SK-N-SH treated with all-trans-retinoic acid at 6 μM for 48 hours (cell line): ENCODE measurements at regions not wholly inside any gene's neighbourhood (a gene's known extent, or its start where the extent isn't known, plus 50 kb on each side); places are given as distances from the start of the nearest gene placed in this dataset.

Experiments
- ARNTL ChIP-seq: fragments of 450-650 bp; formaldehyde crosslinking; IDR thresholded peaks from 2 replicates; pipeline ENCODE4 v1.5.0; 2020; ENCODE audit warnings: low read depth, mild to moderate bottlenecking, moderate library complexity, borderline replicate concordance
- CREB5 ChIP-seq: fragments of 250-450 bp; sonication (Bioruptor Pico); IDR thresholded peaks from 2 replicates; pipeline ENCODE4 v1.5.1; 2020; ENCODE audit warnings: low read depth, mild to moderate bottlenecking, moderate library complexity
- GLIS3 ChIP-seq: fragments of 250-450 bp; sonication (Bioruptor Pico); IDR thresholded peaks from 2 replicates; pipeline ENCODE4 v1.5.0; 2020; ENCODE audit warnings: mild to moderate bottlenecking, moderate library complexity
- POU6F1 ChIP-seq: fragments of 250-450 bp; sonication (Bioruptor Pico); IDR thresholded peaks from 2 replicates; pipeline ENCODE4 v1.8.0; 2021; ENCODE audit warnings: low read depth, mild to moderate bottlenecking, moderate library complexity, borderline replicate concordance
- RARB ChIP-seq: fragments of 250-450 bp; sonication (Bioruptor Pico); IDR thresholded peaks from 2 replicates; pipeline ENCODE4 v1.8.0; 2021; ENCODE audit warnings: mild to moderate bottlenecking, moderate library complexity
- TOX ChIP-seq: fragments of 250-450 bp; sonication (Bioruptor Pico); IDR thresholded peaks from 2 replicates; pipeline ENCODE4 v1.8.0; 2021; ENCODE audit warnings: mild to moderate bottlenecking, moderate library complexity, borderline replicate concordance
- TSHZ2 ChIP-seq: fragments of 250-450 bp; sonication (Bioruptor Pico); IDR thresholded peaks from 2 replicates; pipeline ENCODE4 v1.5.0; 2020; ENCODE audit warnings: mild to moderate bottlenecking, moderate library complexity
- ZFP3 ChIP-seq: fragments of 250-450 bp; sonication (Bioruptor Pico); IDR thresholded peaks from 2 replicates; pipeline ENCODE4 v1.5.0; 2020; ENCODE audit warnings: mild to moderate bottlenecking, moderate library complexity
- ZFP30 ChIP-seq: fragments of 450-650 bp; formaldehyde crosslinking; IDR thresholded peaks from 2 replicates; pipeline ENCODE4 v1.5.0; 2022; ENCODE audit warnings: mild to moderate bottlenecking, moderate library complexity
- TF ChIP-seq, protein P1 (sequence below): fragments of 250-450 bp; sonication (Bioruptor Pico); IDR thresholded peaks from 2 replicates; pipeline ENCODE4 v1.5.1; 2021; ENCODE audit warnings: mild to moderate bottlenecking, moderate library complexity

GRCh38 chr10:118181021-118181420 is 134.3 kb upstream of the RAB11FIP2 start:
- TF ChIP-seq ZFP30 (CRISPR knock-in tag), result no peak
- TF ChIP-seq TSHZ2 (CRISPR knock-in tag), result no peak
- no peak for TF ChIP-seq RARB (CRISPR knock-in tag)
- TF ChIP-seq, protein P1, sequence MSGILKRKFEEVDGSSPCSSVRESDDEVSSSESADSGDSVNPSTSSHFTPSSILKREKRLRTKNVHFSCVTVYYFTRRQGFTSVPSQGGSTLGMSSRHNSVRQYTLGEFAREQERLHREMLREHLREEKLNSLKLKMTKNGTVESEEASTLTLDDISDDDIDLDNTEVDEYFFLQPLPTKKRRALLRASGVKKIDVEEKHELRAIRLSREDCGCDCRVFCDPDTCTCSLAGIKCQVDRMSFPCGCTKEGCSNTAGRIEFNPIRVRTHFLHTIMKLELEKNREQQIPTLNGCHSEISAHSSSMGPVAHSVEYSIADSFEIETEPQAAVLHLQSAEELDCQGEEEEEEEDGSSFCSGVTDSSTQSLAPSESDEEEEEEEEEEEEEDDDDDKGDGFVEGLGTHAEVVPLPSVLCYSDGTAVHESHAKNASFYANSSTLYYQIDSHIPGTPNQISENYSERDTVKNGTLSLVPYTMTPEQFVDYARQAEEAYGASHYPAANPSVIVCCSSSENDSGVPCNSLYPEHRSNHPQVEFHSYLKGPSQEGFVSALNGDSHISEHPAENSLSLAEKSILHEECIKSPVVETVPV (CRISPR knock-in tag), result no peak
- TF ChIP-seq POU6F1 (CRISPR knock-in tag), result no peak
- TF ChIP-seq ARNTL (CRISPR knock-in tag), result no peak
- no peak for TF ChIP-seq ZFP3 (CRISPR knock-in tag)
- no peak for TF ChIP-seq TOX
- no peak for TF ChIP-seq GLIS3 (CRISPR knock-in tag)
- no peak for TF ChIP-seq CREB5 (CRISPR knock-in tag)
